Keratinocyte (primary cell): ENCODE measurements at regions not wholly inside any gene's neighbourhood (a gene's known extent, or its start where the extent isn't known, plus 50 kb on each side); places are given as distances from the start of the nearest gene placed in this dataset.

Experiments used
- DNase-seq: peaks from one replicate; pipeline ENCODE4 v3.0.0-alpha.2; 2011; ENCODE audit warnings: low read depth, missing footprints, low spot score
- FAIRE-seq: peaks from 2 replicates; lab custom pipeline; 2011; peaks lifted over from hg19 to GRCh38; lab: Jason Lieb, UNC
- H2AFZ ChIP-seq: 2 replicates; pipeline ENCODE4 v1.6.0; 2012; ENCODE audit warnings: low read length, control low read depth, inconsistent platforms; ENCODE audit not compliant: control insufficient read depth
- H3K27ac ChIP-seq: 2 replicates; pipeline ENCODE4 v1.5.1; 2011; ENCODE audit warnings: low read length; ENCODE audit not compliant: control insufficient read depth, insufficient read depth
- H3K27me3 ChIP-seq: 3 replicates; pipeline ENCODE4 v1.6.0; 2011; ENCODE audit warnings: low read length; ENCODE audit not compliant: control insufficient read depth, insufficient read depth; ENCODE audit errors: extremely low read depth
- H3K36me3 ChIP-seq, 2 experiments: 2 replicates in 1 of 2; 3 replicates in 1 of 2; pipeline ENCODE4 v1.5.1; 2011; ENCODE audit warnings: low read length in 2 of 2, mild to moderate bottlenecking in 1 of 2; ENCODE audit not compliant: control insufficient read depth in 2 of 2, insufficient read depth in 2 of 2; ENCODE audit errors: extremely low read depth in 1 of 2
- H3K4me1 ChIP-seq: 3 replicates; pipeline ENCODE4 v1.5.1; 2011; ENCODE audit warnings: low read length; ENCODE audit not compliant: control insufficient read depth, insufficient read depth; ENCODE audit errors: extremely low read depth
- H3K4me2 ChIP-seq: 3 replicates; pipeline ENCODE4 v1.6.0; 2011; ENCODE audit warnings: low read depth, low read length; ENCODE audit not compliant: control insufficient read depth, insufficient read depth; ENCODE audit errors: extremely low read depth
- H3K4me3 ChIP-seq, 3 experiments: fragments of 200-600 bp in 1 of 3; sonication (generic) in 1 of 3; 2 replicates in 2 of 3; 3 replicates in 1 of 3; pipeline ENCODE4 v1.5.1; 2011 to 2016; ENCODE audit warnings: low read length in 3 of 3, mild to moderate bottlenecking in 3 of 3, control low read depth in 2 of 3, inconsistent platforms in 1 of 3, low read depth in 1 of 3, mixed read lengths in 1 of 3, mixed run types in 1 of 3, moderate library complexity in 1 of 3; ENCODE audit not compliant: control insufficient read depth in 2 of 3, insufficient read depth in 2 of 3; ENCODE audit errors: extremely low read depth in 1 of 3
- H3K79me2 ChIP-seq: 2 replicates; pipeline ENCODE4 v1.6.0; 2012; ENCODE audit warnings: low read length; ENCODE audit not compliant: control insufficient read depth, insufficient read depth
- H3K9ac ChIP-seq: 3 replicates; pipeline ENCODE4 v1.6.0; 2011; ENCODE audit warnings: low read length; ENCODE audit not compliant: control insufficient read depth, insufficient read depth; ENCODE audit errors: extremely low read depth
- H3K9me1 ChIP-seq: 3 replicates; pipeline ENCODE4 v1.6.0; 2011; ENCODE audit warnings: low read length; ENCODE audit not compliant: control insufficient read depth, insufficient read depth; ENCODE audit errors: extremely low read depth
- H3K9me3 ChIP-seq: 2 replicates; pipeline ENCODE4 v1.5.1; 2012; ENCODE audit warnings: low read depth, low read length; ENCODE audit not compliant: control insufficient read depth
- H4K20me1 ChIP-seq: 3 replicates; pipeline ENCODE4 v1.6.0; 2011; ENCODE audit warnings: low read length; ENCODE audit not compliant: control insufficient read depth, insufficient read depth; ENCODE audit errors: extremely low read depth
- CTCF ChIP-seq, 3 experiments: IDR thresholded peaks in 1 of 3; conservative IDR thresholded peaks in 1 of 3; optimal IDR thresholded peaks in 1 of 3; 2 replicates in 2 of 3; 3 replicates in 1 of 3; pipeline versions ENCODE3 to v1.5.1; 2011; ENCODE audit warnings: low read length in 3 of 3, mild to moderate bottlenecking in 3 of 3, moderate library complexity in 2 of 3, control low read depth in 1 of 3, inconsistent platforms in 1 of 3; ENCODE audit not compliant: insufficient read depth in 2 of 3; ENCODE audit errors: extremely low read depth in 1 of 3
- EZH2 ChIP-seq: IDR thresholded peaks from one replicate; pipeline ENCODE4 v1.6.1; 2012; ENCODE audit warnings: inconsistent platforms, mild to moderate bottlenecking, low read length, moderate library complexity
- dilution Hi-C: fragments of 300-500 bp; cut with MboI; formaldehyde crosslinking; loops from one replicate; pipeline ENCODE4 v1.7.0; 2020; ENCODE audit warnings: low sequenced_read_pairs; ENCODE audit not compliant: extremely low pct_ligation_motif_present

DNA sequence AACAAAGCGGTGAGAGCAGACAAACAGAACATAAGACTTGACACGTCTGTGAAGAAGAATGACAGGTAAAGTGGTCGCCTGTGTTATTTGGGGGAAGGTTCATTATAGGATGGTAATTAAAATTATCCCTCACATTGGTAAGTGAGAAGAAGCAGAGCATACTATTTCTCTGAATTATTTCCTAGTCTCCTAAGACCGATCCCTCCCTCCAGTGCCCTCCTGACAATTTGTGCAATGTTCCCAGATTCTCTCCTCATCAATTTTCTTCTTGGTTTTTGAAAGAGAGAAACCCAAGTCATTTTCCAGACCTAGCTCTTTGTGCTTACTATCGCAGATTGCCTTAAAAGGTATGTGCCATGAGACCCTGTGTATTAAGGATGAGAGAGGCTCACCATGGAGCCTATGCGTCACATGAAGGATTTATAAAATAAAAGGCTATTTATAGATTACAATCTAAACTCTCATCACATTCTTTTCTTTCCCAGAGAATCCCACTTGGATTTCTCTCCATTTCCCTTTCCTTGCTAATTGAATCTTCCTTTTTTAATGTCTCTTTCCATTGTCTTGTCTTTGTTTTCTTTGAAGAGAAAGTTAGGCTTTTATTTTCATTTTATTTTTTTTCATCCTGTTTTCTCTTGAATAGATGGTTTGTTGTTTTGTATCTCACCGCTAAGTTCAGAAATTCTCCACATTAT, 112.0 kb downstream of the PPP1R3A start:
- H3K4me1 ChIP-seq = no peaks in the 10 kb centered on the region
- H3K4me2 ChIP-seq = no peak overlapping the region
- H3K27me3 ChIP-seq = no peaks in the 10 kb centered on the region
- no peaks in the 10 kb centered on the region for H3K79me2 ChIP-seq
- no peaks in the 10 kb centered on the region for H3K36me3 ChIP-seq
- H3K9me1 ChIP-seq = no peaks in the 10 kb centered on the region
- no peaks in the 10 kb centered on the region for H3K9me3 ChIP-seq
- no peak overlapping the region for H3K27ac ChIP-seq
- FAIRE-seq (no peak), DNase-seq (no peak)
- H3K4me3 ChIP-seq = no peak overlapping the region
- no peaks in the 10 kb centered on the region for H4K20me1 ChIP-seq
- H2AFZ ChIP-seq = no peak overlapping the region
- no peak overlapping the region for H3K9ac ChIP-seq
- TF ChIP-seq EZH2 (no peak), CTCF (optimal IDR thresholded peaks at IDR 0.05 in 1 of 3, IDR thresholded peaks at IDR 0.05 in 1 of 3, conservative IDR thresholded peaks at IDR 0.05 in 1 of 3; ENCODE audit: extremely low read depth in 1 of 3, insufficient read depth in 2 of 3, low read length in 3 of 3) (no peak)
- dilution Hi-C loops = no loop called here

- dilution Hi-C loops = no loop called here
- H3K27me3 ChIP-seq = no peaks in the 10 kb centered on the region
These were observed 112.8 kb downstream of the PPP1R3A start for GRCh38 chr7:113805976-113806375.

More at GRCh38 chr7:113805976-113806375, 112.8 kb downstream of the PPP1R3A start:
- no peak overlapping the region for H3K4me3 ChIP-seq
- H2AFZ ChIP-seq = no peak overlapping the region
- FAIRE-seq = no peak
- no peak overlapping the region for H3K4me2 ChIP-seq
- DNase-seq = no peak
- no peaks in the 10 kb centered on the region for H3K4me1 ChIP-seq
- H3K9me3 ChIP-seq = no peaks in the 10 kb centered on the region
- no peaks in the 10 kb centered on the region for H3K36me3 ChIP-seq
- no peak overlapping the region for H3K27ac ChIP-seq
- H3K79me2 ChIP-seq = no peaks in the 10 kb centered on the region
- no peak for TF ChIP-seq EZH2
- TF ChIP-seq CTCF (optimal IDR thresholded peaks at IDR 0.05 in 1 of 3, IDR thresholded peaks at IDR 0.05 in 1 of 3, conservative IDR thresholded peaks at IDR 0.05 in 1 of 3; ENCODE audit: extremely low read depth in 1 of 3, insufficient read depth in 2 of 3, low read length in 3 of 3) = no peak
- no peak overlapping the region for H3K9ac ChIP-seq
- H4K20me1 ChIP-seq = no peaks in the 10 kb centered on the region
- H3K9me1 ChIP-seq = no peaks in the 10 kb centered on the region
